LNCAP (cell line): ENCODE measurements at regions not wholly inside any gene's neighbourhood (a gene's known extent, or its start where the extent isn't known, plus 50 kb on each side); places are given as distances from the start of the nearest gene placed in this dataset.

Experiments used
- TF ChIP-seq, protein P1 (sequence below): fragments of 450-650 bp; IDR thresholded peaks from 2 replicates; pipeline ENCODE4 v1.5.1; 2017; ENCODE audit warnings: mild to moderate bottlenecking

DNA sequence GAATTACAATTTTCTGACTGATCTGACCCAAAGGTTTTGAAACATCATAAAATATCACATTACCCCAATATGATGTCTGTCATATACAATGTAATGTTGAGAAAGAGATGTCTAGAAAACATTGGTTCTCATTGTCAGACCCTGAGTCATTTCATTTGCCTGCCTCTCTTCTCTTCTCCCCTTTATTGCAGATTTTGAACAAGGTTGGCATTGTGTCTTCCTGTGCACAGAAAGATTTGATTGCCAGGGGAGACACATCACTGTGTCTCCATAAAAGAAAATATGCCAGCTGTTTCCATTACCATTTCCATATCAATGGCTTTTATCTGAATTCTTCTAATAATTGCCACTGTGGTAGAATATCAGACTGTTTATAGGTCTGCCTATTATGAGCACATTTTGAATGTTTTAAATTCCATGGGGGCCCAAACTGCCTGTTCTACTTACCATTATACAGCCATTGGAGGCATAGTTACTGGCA lies 65.6 kb downstream of the IFI44 start:
- TF ChIP-seq, protein P1, sequence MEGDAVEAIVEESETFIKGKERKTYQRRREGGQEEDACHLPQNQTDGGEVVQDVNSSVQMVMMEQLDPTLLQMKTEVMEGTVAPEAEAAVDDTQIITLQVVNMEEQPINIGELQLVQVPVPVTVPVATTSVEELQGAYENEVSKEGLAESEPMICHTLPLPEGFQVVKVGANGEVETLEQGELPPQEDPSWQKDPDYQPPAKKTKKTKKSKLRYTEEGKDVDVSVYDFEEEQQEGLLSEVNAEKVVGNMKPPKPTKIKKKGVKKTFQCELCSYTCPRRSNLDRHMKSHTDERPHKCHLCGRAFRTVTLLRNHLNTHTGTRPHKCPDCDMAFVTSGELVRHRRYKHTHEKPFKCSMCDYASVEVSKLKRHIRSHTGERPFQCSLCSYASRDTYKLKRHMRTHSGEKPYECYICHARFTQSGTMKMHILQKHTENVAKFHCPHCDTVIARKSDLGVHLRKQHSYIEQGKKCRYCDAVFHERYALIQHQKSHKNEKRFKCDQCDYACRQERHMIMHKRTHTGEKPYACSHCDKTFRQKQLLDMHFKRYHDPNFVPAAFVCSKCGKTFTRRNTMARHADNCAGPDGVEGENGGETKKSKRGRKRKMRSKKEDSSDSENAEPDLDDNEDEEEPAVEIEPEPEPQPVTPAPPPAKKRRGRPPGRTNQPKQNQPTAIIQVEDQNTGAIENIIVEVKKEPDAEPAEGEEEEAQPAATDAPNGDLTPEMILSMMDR = no peak

DNA sequence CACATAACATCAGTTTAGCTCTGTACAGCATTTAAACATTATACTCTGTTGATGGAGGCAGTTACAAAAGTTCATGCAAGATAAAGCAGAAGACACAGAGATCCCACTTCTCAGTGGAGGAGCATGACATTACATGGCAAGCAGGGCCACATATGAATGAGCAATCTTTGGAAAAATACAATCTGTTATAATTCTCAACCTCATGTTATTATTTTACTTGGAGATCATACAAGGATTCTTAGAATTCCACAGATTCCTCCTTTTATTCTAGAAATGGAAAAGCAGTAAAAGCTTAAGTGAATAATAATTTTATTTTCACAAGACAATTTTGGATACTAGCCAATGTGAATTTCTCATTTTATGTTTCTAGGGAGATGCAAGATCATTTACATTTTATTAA lies 66.6 kb downstream of the IFI44 start:
- TF ChIP-seq, protein P1 = no peak

DNA sequence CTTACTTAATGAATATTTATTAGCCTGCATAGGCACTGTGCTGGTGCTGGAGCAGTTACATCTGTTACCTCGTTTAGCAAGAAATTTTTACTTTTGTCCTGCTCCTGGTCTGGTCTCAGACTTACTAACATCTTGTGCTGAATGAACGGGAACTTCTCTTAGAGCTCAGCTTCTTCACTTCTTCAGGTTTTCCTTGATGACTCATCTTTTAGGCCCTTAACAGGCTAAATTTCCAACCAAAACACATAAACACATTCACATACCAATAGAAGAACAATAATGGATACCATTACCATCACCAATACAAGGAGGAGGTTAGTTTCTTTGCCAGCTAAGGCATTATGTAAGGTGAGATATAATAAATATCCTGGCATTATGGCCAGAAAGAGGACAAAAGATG lies 68.9 kb downstream of the IFI44 start:
- TF ChIP-seq, protein P1 = no peak

DNA sequence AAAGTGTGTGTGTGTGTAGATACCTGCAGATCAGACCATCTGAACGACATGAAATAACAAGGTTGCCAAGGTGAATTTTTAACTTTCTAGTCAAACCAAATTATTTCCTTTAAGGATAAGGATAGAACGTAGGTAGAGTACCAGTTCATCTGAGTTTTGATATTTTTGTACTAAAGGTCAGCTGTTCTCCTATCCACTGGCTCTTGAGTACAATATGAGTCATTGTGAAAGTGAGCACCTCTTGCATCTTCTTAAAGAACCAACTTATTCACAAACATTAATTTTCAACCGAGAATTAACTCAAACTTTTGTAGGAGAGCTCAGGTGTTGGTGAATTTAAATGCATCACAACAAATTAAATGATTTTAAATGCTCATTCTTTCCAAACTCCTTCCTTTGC lies 71.5 kb downstream of the IFI44 start:
- TF ChIP-seq, protein P1 = no peak

DNA sequence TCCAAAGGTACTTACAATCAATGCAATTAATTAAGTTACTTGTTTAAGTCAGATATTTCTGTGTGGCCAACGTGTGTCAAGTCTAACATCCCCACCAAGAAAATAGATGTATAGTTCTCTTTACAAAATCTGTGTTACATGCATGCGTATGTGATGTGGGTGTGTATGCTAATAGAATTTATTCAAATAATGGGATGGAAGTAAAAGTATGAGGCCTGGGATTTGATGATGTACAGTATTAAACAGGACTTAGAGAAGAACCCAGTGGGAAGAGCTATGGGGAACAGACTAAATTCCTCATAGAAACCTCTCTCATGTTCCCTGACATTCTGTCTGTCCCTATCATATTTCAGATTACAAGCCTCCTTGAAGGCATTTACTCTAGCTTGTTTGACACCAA lies 72.5 kb downstream of the IFI44 start:
- TF ChIP-seq, protein P1 = no peak

DNA sequence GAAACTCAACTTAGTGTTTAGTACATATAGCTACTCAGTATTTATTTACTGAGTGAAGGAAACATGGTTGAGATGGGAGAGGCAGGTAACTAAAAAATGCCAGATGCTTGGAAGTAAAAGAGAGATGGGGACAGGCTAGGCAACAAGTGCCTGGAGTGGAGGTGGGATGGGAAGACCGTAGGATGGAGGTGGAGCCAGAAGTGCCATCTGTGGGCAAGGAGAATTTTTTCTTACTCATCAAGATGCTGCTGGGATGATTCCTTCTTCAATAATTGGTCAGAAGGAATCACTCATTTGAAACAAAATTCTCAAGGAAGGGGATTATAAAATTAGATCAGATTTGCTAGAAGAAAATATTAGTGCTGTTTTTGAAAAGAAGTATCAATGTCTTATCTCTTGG lies 72.9 kb downstream of the IFI44 start:
- TF ChIP-seq, protein P1 = no peak

DNA sequence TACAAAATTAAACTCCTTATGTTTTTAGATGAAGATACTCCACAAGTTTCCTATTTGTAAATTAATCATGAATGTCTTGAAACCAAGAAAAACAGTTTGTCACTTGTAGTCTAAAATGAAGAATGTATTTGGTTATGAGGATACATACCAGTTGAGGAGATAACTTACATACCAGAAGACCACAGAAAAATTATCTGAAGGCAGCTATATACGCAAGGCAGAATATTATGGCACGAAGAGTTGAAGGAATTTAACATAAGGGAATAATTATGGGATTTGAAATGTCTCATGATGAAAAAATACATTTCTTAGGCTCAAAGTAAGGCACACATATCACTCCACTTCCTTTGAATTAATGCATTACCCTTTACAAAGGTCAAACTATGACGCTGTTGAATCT lies 73.3 kb downstream of the IFI44 start:
- TF ChIP-seq, protein P1 = no peak

DNA sequence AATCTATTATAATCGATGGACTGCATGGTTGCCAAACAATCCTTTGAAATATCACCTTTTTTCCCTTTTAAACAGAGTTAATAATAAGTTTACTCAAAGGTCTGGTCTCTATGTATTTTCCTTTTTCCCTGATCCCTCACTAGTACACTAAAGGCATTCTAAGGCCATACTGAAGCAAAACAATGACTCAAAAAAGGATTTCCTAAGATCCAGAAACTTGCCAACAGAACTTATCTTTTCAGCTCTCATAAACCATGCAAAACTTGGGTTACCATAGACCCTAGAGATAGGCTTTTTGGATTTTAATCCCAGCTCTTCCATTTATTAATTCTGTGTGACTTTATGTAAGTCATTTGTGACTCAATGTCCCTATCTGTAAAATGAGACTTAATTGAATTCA lies 77.1 kb downstream of the IFI44 start:
- TF ChIP-seq, protein P1 = no peak
